HUDEP-2 (cell line): ENCODE measurements at regions not wholly inside any gene's neighbourhood (a gene's known extent, or its start where the extent isn't known, plus 50 kb on each side); places are given as distances from the start of the nearest gene placed in this dataset.
"Not testable (repeated sequence)": the region's sequence is repeated elsewhere in the genome, so short reads cannot be mapped to it uniquely, and the experiment has no call there.

Experiments
- DNase-seq, 76 experiments: peaks; one replicate each; lab custom pipeline; 2025; ENCODE audit not compliant: unreplicated experiment in 76 of 76; lab: John Stamatoyannopoulos, UW

GRCh38 chr2:190005513-190005912, 57.0 kb downstream of the MSTN start:
- no peak for DNase-seq

GRCh38 chr2:189999661-190000060, 62.9 kb downstream of the MSTN start:
- no peak for DNase-seq

DNA sequence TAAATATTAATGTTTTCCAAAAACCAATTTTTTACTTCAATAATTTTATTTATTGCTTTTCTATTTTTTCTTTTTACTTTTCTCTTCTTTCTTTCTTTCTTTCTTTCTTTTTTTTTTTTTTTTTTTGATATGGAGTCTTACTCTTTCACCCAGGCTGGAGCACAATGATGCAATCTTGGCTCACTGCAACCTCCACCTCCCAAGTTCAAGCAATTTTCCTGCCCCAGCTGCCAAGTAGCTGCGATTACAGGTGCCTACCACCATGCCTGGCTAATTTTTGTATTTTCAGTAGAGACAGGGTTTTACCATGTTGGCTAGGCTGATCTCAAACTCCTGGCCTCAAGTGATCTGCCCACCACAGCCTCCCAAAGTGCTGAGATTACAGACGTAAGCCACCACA, 63.9 kb downstream of the MSTN start:
- DNase-seq = peak in 1 of 76 experiments; percentile 0

GRCh38 chr2:189997016-189997415, 65.5 kb downstream of the MSTN start:
- no peak for DNase-seq

GRCh38 chr2:189995679-189996078, 66.8 kb downstream of the MSTN start:
- no peak for DNase-seq

- peak in 19 of 76 experiments; percentile 0 to 43 (median 13) for DNase-seq
Measured at GRCh38 chr2:189982780-189983394, 79.6 kb downstream of the MSTN start.

GRCh38 chr2:189982087-189982486, 80.4 kb downstream of the MSTN start:
- no peak for DNase-seq

DNA sequence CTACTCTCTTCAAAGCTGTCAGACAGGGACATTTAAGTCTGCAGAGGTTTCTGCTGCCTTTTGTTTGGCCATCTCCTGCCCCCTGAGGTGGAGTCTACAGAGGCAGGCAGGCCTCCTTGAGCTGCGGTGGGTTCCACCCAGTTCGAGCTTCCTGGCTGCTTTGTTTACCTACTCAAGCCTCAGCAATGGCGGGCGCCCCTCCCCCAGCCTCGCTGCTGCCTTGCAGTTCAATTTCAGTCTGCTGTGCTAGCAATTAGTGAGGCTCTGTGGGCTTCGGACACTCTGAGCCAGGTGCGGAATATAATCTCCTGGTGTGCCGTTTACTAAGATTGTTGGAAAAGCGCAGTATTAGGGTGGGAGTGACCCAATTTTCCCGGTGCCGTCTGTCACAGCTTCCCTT, 86.0 kb downstream of the MSTN start:
- DNase-seq = not testable (repeated sequence)

DNA sequence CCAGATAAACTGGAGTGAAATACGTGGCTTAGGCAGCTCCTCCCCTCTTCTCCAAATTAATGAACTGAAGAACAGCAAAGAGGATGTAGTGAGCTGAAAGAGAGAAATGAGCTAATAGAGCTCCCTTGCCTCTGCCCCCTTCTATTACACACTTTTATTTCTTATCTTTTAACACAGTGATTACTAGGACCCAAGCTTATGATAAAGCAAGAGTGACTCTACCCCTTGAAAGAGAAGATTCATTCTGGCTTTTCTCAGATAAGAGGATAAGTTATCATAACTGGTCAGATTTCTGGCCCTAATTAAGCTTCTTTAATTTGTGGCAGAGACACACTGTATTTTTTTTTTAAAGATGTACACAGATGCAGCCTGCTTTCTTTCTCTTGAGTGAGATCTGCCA, 102.2 kb downstream of the MSTN start:
- no peak for DNase-seq

DNA sequence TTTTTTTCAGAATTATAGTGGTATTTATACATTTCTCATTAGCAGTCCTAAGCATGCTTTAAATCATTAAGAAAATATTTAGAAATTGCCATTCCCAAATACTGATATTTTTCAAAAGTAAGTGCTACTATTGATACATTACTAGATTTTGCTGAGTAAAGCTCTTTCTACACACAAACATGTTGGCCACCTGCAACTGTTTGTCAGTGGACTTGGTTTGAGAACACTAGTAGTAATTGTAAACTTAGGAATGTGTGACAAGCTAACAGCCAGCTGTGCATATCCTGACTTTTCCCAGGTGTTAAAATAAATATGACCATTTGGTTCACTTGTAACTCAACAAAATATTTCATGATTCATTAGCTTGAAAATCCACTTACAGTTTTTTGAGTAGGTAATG, 103.1 kb downstream of the MSTN start:
- DNase-seq = no peak

GRCh38 chr2:189954989-189955388, 107.5 kb downstream of the MSTN start:
- DNase-seq = no peak

DNA sequence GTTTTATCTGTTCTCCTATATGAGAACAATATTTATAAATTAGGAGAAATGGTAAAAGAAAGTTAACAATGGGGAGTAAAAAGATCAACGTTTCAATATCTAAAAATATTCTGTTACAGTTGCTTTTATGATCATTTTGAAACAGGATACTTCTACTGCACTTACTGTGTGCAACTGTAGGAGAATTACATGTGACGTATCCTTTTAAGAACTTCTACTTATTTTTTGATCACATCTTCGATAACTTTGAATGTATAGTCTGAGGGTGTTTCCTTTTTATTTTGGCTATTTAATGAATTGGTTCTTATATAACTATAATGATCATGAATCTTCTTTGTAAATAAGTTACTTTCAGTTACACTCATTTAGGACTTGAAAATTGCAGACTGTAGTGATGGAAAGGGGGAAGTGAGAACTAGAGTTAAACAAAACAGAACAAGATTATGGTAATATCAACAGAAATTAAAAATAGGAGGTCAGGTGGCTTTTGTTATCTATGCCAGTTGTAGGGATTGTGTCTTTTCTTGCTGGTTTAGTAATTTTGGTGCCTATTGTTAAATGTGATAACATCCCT, 109.9 kb downstream of the MSTN start:
- no peak for DNase-seq

GRCh38 chr2:189951791-189952535, 110.6 kb downstream of the MSTN start:
- DNase-seq = no peak

DNA sequence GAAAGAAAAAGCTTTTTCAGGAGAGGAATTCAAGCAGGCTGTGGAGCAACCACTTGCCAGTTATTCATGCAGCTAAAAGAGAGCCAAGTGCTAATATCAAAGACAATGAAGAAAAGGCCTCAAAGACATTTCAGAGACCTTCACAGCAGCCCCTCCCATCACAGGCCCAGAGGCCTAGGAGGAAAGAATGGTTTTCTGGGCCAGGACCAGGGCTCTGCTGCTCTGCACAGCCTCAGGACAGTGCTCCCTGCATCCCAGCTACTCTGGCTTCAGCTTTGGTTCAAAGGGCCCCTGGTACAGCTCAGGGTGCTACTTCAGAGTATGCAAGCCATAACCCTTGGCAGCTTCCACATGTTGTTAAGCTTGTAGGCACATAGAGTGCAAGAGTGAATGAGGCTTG, 119.5 kb downstream of the MSTN start:
- no peak for DNase-seq

DNA sequence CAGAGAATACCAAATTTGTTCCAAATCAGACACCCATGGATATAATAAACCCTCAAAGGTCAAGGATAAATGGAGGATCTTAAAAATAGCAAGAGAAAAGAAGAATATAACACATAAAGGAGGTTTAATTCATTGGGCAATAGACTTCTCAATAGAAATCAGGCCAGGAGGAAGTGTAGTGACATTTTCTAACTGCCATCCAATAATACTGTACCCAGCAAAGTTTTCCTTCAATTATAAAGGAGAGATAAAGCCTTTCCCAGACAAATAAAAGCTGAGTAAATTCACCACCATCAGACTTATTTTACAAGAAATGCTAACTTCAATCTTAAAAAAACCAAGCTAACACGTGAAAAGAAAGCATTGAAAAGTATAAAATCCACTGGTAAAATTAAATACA, 121.6 kb downstream of the MSTN start:
- no peak for DNase-seq

DNA sequence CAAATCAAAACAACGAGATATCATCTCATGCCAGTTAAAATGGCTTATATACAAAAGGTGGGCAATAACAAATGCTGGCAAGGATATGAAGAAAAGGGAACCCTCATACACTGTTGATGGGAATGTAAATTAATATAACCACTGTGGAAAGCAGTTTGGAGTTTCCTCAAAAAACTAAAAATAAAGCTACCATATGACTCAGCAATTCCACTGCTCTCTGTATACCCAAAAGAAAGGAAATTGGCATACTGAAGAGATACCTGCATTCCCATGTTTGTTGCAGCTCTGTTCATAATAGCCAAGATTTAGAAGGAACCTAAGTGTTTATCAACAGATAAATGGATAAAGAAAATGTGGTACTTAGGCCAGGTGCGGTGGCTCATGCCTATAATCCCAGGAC, 124.8 kb downstream of the MSTN start:
- DNase-seq = no peak

- DNase-seq = no peak
Measured at GRCh38 chr2:189933911-189934399, 128.6 kb downstream of the MSTN start.

DNA sequence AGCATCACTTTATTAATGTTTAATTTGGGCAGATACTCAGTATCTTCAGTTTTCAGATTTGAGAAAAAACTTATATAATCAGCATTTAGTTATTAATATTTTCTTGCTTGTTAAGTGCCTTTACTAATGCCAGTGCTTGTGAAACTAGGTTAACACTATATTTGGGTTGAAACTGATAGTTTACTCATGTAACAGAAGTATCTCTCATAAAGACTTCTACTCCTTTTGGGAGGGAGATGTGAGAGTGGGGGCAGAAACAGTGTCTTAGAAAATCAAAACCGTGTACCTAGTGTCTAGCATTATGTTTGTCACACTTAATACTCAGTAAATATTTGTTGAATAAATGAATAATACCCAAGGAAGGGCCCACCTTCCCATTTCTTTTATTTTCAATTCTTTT, 129.5 kb downstream of the MSTN start:
- DNase-seq = no peak

- DNase-seq = no peak
Measured at GRCh38 chr2:189927823-189928222, 134.7 kb downstream of the MSTN start.
